MM.1S (cell line): ENCODE measurements at regions not wholly inside any gene's neighbourhood (a gene's known extent, or its start where the extent isn't known, plus 50 kb on each side); places are given as distances from the start of the nearest gene placed in this dataset.

Source experiments
- DNase-seq: peaks from one replicate; pipeline ENCODE4 v3.0.0-alpha.2; 2015
- H2AFZ ChIP-seq: fragments of 300-600 bp; sonication (generic); 2 replicates; pipeline ENCODE4 v1.6.0; 2016; ENCODE audit warnings: antibody characterized with exemption, low read length
- H3F3A ChIP-seq: fragments of 300-600 bp; sonication (generic); 2 replicates; pipeline ENCODE4 v1.6.1; 2016; ENCODE audit warnings: mild to moderate bottlenecking, antibody characterized with exemption, low read length, moderate library complexity, mixed read lengths; ENCODE audit not compliant: insufficient read depth
- H3K27ac ChIP-seq: fragments of 300-600 bp; sonication (generic); 2 replicates; pipeline ENCODE4 v1.5.1; 2016; ENCODE audit warnings: mild to moderate bottlenecking, low read length
- H3K27me3 ChIP-seq: fragments of 300-600 bp; sonication (generic); replicated peaks from 2 replicates; pipeline ENCODE4 v1.6.0; 2016; ENCODE audit warnings: low read length; ENCODE audit not compliant: insufficient read depth
- H3K36me3 ChIP-seq: fragments of 300-600 bp; sonication (generic); replicated peaks from 2 replicates; pipeline ENCODE4 v1.6.1; 2016; ENCODE audit warnings: mild to moderate bottlenecking, low read length, mixed read lengths; ENCODE audit not compliant: insufficient read depth
- H3K4me1 ChIP-seq: fragments of 300-600 bp; sonication (generic); 2 replicates; pipeline ENCODE4 v1.6.1; 2016; ENCODE audit warnings: low read length, mixed read lengths
- H3K4me2 ChIP-seq: fragments of 300-600 bp; sonication (generic); 2 replicates; pipeline ENCODE4 v1.6.0; 2016; ENCODE audit warnings: low read depth, low read length
- H3K4me3 ChIP-seq: fragments of 300-600 bp; sonication (generic); 2 replicates; pipeline ENCODE4 v1.5.1; 2016; ENCODE audit warnings: low read length, mixed read lengths
- H3K79me2 ChIP-seq: fragments of 300-600 bp; sonication (generic); 2 replicates; pipeline ENCODE4 v1.6.1; 2016; ENCODE audit warnings: mixed run types, low read length, mixed read lengths
- H3K9ac ChIP-seq: fragments of 300-600 bp; sonication (generic); 2 replicates; pipeline ENCODE4 v1.6.1; 2016; ENCODE audit warnings: low read length, mixed read lengths
- H3K9me2 ChIP-seq: fragments of 300-600 bp; sonication (generic); replicated peaks from 2 replicates; pipeline ENCODE4 v1.6.1; 2016; ENCODE audit warnings: mild to moderate bottlenecking, low read length, mixed read lengths; ENCODE audit not compliant: insufficient read depth
- H3K9me3 ChIP-seq: fragments of 300-600 bp; sonication (generic); replicated peaks from 2 replicates; pipeline ENCODE4 v1.6.1; 2016; ENCODE audit warnings: mild to moderate bottlenecking, low read length, mixed read lengths; ENCODE audit not compliant: insufficient read depth
- H4K20me1 ChIP-seq: fragments of 300-600 bp; sonication (generic); 2 replicates; pipeline ENCODE4 v1.6.1; 2016; ENCODE audit warnings: mild to moderate bottlenecking, low read length, moderate library complexity, mixed read lengths; ENCODE audit not compliant: insufficient read depth
- EZH2 ChIP-seq: fragments of 300-600 bp; sonication (generic); optimal IDR thresholded peaks from 2 replicates; pipeline ENCODE3; 2017; ENCODE audit warnings: low read depth, mild to moderate bottlenecking, antibody characterized with exemption, low read length, mixed read lengths
- EZH2phosphoT487 ChIP-seq: fragments of 300-600 bp; sonication (generic); IDR thresholded peaks from 2 replicates; pipeline ENCODE4 v1.6.1; 2018; ENCODE audit warnings: antibody characterized with exemption, low read length
- TF ChIP-seq, protein P1 (sequence below): fragments of 300-600 bp; sonication (generic); IDR thresholded peaks from 2 replicates; pipeline ENCODE4 v1.5.1; 2016; ENCODE audit warnings: antibody characterized with exemption, low read length, mixed read lengths

DNA sequence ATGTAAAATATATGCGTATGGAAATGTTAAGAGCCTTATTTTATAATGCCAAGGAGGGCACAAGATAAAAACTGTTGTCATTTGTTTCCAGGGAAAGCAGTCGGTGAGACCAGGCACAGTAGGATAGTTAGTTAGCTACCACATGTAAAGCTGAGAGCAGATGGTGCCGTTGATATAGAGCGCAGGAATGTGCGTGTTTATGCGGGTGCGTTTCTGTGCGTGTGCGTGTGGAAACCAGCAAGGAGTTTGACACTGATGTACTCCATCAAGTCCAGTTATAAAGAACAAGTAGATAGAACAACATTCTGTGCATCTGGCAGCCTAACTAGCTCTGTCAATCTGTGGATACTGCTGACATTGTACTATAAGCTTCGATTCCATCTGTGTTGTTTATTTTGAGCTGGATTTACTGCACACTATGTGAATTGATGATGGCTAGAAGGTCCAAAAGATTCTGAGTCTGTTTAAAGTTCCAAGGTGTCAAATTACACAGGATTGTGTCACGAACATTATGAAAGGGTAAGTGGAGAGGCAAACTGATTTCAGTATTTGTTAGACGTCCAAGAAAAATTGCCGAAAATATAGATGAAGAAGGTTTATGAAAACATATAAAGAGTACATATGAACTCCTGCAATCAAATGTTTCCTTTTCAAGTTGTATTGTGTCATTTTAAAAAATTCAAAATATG lies 494.9 kb upstream of the MEF2C start:
- Histone ChIP-seq H3F3A (peaks cover 7% of the 10 kb centered on the region; the same call in 1 of the 2 replicates), H3K9ac (no peak overlapping the region), H3K27me3 (no peaks in the 10 kb centered on the region), H3K36me3 (no peaks in the 10 kb centered on the region), H3K4me2 (no peak overlapping the region), H2AFZ (no peak overlapping the region), H3K9me3 (no peaks in the 10 kb centered on the region), H3K9me2 (no peaks in the 10 kb centered on the region), H4K20me1 (no peaks in the 10 kb centered on the region), H3K27ac (no peak overlapping the region), H3K4me3 (no peak overlapping the region), H3K79me2 (no peaks in the 10 kb centered on the region), H3K4me1 (peaks cover 15% of the 10 kb centered on the region)
- TF ChIP-seq EZH2 (no peak), EZH2phosphoT487 (no peak)
- TF ChIP-seq, protein P1, sequence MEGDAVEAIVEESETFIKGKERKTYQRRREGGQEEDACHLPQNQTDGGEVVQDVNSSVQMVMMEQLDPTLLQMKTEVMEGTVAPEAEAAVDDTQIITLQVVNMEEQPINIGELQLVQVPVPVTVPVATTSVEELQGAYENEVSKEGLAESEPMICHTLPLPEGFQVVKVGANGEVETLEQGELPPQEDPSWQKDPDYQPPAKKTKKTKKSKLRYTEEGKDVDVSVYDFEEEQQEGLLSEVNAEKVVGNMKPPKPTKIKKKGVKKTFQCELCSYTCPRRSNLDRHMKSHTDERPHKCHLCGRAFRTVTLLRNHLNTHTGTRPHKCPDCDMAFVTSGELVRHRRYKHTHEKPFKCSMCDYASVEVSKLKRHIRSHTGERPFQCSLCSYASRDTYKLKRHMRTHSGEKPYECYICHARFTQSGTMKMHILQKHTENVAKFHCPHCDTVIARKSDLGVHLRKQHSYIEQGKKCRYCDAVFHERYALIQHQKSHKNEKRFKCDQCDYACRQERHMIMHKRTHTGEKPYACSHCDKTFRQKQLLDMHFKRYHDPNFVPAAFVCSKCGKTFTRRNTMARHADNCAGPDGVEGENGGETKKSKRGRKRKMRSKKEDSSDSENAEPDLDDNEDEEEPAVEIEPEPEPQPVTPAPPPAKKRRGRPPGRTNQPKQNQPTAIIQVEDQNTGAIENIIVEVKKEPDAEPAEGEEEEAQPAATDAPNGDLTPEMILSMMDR: no peak
- no peak for DNase-seq

DNA sequence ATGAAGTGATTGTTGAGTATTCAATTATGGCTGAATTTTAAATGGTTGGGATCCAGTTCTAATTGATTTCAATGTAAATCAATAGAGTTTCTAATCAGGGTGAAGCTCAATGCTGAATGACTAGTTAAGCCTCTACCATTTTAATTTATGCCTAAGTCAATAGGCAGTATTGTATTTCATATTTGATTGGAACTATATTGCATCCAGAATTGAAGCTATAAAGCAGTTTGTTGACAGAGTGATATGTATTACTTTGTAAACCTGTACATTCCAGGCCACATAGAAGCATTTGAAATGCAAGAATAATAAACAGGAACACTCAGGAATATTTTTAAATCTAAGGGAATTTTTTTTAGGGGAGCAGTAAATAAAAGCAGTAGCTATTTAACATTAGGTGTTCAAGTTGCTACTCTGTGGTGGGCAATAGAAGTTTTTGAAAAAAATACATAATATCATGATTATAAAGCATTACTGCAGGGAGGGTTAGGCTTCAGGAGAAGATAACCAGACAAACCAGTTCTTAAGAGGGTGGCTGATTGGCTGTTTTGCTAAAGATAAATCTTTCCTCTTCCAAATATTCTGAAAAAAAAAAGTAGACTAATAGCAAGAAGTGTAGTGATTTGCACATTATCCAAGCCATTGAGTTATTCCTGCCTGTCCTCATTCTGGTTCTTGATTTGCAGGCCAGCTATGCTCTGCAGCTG lies 492.0 kb upstream of the MEF2C start:
- Histone ChIP-seq H3F3A (peaks cover 7% of the 10 kb centered on the region; the same call in 1 of the 2 replicates), H4K20me1 (no peaks in the 10 kb centered on the region), H3K27me3 (no peaks in the 10 kb centered on the region), H3K4me2 (peak overlapping the region; percentile 67), H3K9me3 (no peaks in the 10 kb centered on the region), H3K9ac (no peak overlapping the region), H3K36me3 (no peaks in the 10 kb centered on the region), H3K27ac (peak overlapping the region; percentile 22; the same call in 1 of the 2 replicates), H3K4me1 (peaks cover 15% of the 10 kb centered on the region), H2AFZ (peak overlapping the region; percentile 56; the same call in 1 of the 2 replicates), H3K9me2 (no peaks in the 10 kb centered on the region), H3K79me2 (no peaks in the 10 kb centered on the region), H3K4me3 (0 out of 2 replicates have a peak overlapping the region, but pooled peaks have one; percentile 42)
- TF ChIP-seq, protein P1: no peak
- no peak for TF ChIP-seq EZH2phosphoT487
- no peak for DNase-seq

DNA sequence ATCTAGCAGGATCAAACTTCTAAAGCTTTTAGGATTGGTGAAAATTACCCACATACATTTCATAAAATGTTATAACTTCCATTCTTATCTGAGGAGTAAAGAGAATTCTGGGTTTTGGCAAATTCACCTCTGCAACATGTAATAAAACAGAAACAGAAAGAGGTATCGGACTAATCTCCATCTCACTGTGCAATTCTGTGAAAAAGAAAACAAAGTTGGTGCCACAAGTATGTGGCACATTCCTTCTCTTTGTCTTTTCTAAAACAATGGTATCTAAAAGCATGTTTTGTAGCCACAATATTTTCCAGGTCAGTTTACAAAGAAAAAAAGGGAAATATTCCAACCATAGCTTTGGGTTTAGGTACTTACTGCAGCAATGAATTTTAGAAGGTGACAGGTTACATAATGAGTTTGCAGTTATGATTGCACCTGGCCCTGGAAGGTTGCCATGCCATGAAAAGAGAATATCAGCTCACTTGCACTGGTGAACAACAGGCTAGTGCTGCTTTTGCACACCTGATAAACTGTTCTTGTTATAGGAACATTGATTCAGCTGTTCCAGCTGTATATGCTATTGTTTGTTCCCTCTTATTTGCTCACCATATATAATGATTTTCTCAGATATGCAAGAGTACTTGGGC lies 491.3 kb upstream of the MEF2C start:
- peak; percentile 58 for DNase-seq
- Histone ChIP-seq H3K9ac (no peak overlapping the region; the same call in 1 of the 2 replicates), H3K4me1 (peaks cover 15% of the 10 kb centered on the region), H3K9me2 (no peaks in the 10 kb centered on the region), H3K9me3 (no peaks in the 10 kb centered on the region), H3K4me2 (peak overlapping the region; percentile 67), H3F3A (peaks cover 7% of the 10 kb centered on the region; the same call in 1 of the 2 replicates), H2AFZ (peak overlapping the region; percentile 56), H3K27ac (peak overlapping the region; percentile 22; the same call in 1 of the 2 replicates), H4K20me1 (no peaks in the 10 kb centered on the region), H3K36me3 (no peaks in the 10 kb centered on the region), H3K4me3 (peak overlapping the region; percentile 42), H3K79me2 (no peaks in the 10 kb centered on the region), H3K27me3 (no peaks in the 10 kb centered on the region)
- TF ChIP-seq EZH2 (no peak), EZH2phosphoT487 (no peak)
- TF ChIP-seq, protein P1: no peak
